ENCODE measurements at regions not wholly inside any gene's neighbourhood (a gene's known extent, or its start where the extent isn't known, plus 50 kb on each side); places are given as distances from the start of the nearest gene placed in this dataset.

GRCh38 chr1:222904451-222904850 is 89.6 kb downstream of the DISP1 start:
- TF ChIP-seq CTCF (IDR thresholded peaks at IDR 0.05) (no peak), POLR2A (IDR thresholded peaks at IDR 0.05) (no peak)
